ENCODE measurements at regions not wholly inside any gene's neighbourhood (a gene's known extent, or its start where the extent isn't known, plus 50 kb on each side); places are given as distances from the start of the nearest gene placed in this dataset.

GRCh38 chr6:2507521-2508037, 243.1 kb downstream of the MYLK4 start:
- H3K4me3 ChIP-seq (ENCODE audit: low read depth, low read length): no peak overlapping the region
- DNase-seq (ENCODE audit: low read depth): no peak
- TF ChIP-seq CTCF (IDR thresholded peaks at IDR 0.05; ENCODE audit: insufficient read depth, low read length): no peak

DNA sequence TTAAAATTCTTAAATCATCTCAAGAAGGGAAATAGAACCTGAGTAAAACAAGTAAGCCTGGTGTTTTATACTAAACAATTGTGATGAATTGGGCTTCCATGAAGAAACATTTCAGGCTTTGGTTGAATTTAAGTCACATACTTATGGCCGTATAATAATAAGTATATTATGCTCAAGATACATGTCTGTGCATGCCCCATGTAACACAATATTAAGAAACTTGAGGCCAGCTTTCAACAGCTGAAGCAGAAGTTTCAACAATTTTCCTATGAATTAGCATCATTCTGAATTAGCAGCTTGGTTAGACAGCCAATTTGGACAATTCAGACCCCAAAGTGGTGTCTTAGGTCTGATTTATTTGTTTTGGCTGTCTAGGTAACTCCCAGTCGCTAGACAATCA, 243.7 kb downstream of the MYLK4 start:
- no peak for DNase-seq (ENCODE audit: low read depth)
- no peak for TF ChIP-seq CTCF (IDR thresholded peaks at IDR 0.05; ENCODE audit: insufficient read depth, low read length)
- no peak overlapping the region for H3K4me3 ChIP-seq (ENCODE audit: low read depth, low read length)

GRCh38 chr6:2505624-2506023, 245.1 kb downstream of the MYLK4 start:
- no peak for DNase-seq (ENCODE audit: low read depth)
- H3K4me3 ChIP-seq (ENCODE audit: low read depth, low read length): no peak overlapping the region
- TF ChIP-seq CTCF (IDR thresholded peaks at IDR 0.05; ENCODE audit: insufficient read depth, low read length): peak; percentile 33

- TF ChIP-seq CTCF (IDR thresholded peaks at IDR 0.05; ENCODE audit: insufficient read depth, low read length): no peak
Observed at GRCh38 chr6:2504495-2505064, 246.1 kb downstream of the MYLK4 start.

GRCh38 chr6:2503816-2504494, 246.8 kb downstream of the MYLK4 start:
- H3K4me3 ChIP-seq (ENCODE audit: low read depth, low read length): no peak overlapping the region
- TF ChIP-seq CTCF (IDR thresholded peaks at IDR 0.05; ENCODE audit: insufficient read depth, low read length): no peak
- DNase-seq (ENCODE audit: low read depth): no peak

More at GRCh38 chr6:2504495-2505064, 246.1 kb downstream of the MYLK4 start:
- DNase-seq (ENCODE audit: low read depth): no peak
- no peak overlapping the region for H3K4me3 ChIP-seq (ENCODE audit: low read depth, low read length)

- DNase-seq (ENCODE audit: low read depth): no peak
- H3K4me3 ChIP-seq (ENCODE audit: low read depth, low read length): no peak overlapping the region
- no peak for TF ChIP-seq CTCF (IDR thresholded peaks at IDR 0.05; ENCODE audit: insufficient read depth, low read length)
Observed at GRCh38 chr6:2502998-2503674, 247.6 kb downstream of the MYLK4 start.
